NCI-H2029 treated with DMSO at 0.1 percent for 48 hours (cell line): ENCODE measurements at regions not wholly inside any gene's neighbourhood (a gene's known extent, or its start where the extent isn't known, plus 50 kb on each side); places are given as distances from the start of the nearest gene placed in this dataset.

Experiments used
- DNase-seq: peaks from one replicate; lab custom pipeline; 2025; lab: John Stamatoyannopoulos, UW

DNA sequence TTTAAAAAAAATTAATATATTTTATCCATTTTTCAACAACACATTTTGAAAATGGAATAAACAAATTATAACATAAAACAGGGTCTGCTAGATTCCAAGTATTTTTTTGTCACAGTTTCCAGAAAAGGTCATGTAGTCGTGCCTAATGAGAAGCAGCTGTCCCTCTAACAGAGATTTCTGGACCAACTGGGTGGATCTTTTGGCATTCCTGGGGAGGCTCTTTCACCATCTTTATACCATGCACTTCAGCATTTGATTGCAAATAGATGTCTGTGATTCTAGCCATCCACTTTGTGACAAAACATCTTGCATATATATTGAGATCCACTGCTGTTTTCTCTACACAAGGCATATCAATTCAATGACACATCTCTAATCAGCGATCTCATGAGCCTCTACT is 210.7 kb upstream of the LDB2 start:
- no peak for DNase-seq

GRCh38 chr4:17103231-17103630 is 204.8 kb upstream of the LDB2 start:
- no peak for DNase-seq

GRCh38 chr4:17098996-17099395 is 200.6 kb upstream of the LDB2 start:
- no peak for DNase-seq

DNA sequence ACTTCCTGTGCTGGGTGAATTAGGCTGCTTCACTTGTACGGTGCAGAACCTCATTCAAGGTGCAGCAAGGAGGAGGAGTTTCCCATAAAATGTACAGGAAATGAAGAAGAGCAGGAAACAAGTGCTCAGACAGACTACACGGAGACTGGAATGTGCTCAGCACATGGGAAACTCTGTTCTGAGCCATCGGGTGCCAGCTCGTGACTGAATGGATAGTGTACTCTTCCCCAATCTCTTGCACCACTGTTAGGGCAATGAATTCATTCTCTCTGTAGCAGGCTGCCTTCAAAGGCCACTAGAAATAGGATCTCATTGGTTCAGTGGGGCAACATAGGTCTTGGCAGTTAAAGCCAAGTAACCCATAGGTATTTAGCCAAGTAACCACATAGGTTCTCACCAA is 200.0 kb upstream of the LDB2 start:
- no peak for DNase-seq

GRCh38 chr4:17097362-17097761 is 198.9 kb upstream of the LDB2 start:
- DNase-seq, result no peak

- DNase-seq, result no peak
Observed at GRCh38 chr4:17096692-17097091, 198.2 kb upstream of the LDB2 start.

DNA sequence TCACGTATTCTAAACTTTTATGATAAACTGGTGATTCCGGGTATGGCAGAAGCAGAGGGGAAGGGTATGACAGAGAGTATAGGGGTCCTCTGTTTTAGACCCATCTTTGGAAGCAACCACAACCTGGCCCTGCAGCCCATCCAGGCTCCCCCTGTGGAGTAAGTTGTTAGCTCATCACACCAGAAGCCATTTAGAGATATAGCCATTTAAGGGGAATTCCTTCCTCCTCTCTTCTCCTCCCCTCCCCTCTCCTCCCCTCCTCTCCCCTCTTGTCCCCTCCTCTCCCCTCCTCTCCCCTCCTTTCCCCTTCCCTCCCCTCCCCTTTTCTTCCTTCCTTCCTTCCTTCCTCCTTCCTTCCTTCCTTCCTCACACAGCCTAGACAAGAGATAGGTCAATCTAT is 197.3 kb upstream of the LDB2 start:
- DNase-seq, result no peak

- DNase-seq, result no peak
Observed at GRCh38 chr4:17094876-17095210, 196.4 kb upstream of the LDB2 start.

DNA sequence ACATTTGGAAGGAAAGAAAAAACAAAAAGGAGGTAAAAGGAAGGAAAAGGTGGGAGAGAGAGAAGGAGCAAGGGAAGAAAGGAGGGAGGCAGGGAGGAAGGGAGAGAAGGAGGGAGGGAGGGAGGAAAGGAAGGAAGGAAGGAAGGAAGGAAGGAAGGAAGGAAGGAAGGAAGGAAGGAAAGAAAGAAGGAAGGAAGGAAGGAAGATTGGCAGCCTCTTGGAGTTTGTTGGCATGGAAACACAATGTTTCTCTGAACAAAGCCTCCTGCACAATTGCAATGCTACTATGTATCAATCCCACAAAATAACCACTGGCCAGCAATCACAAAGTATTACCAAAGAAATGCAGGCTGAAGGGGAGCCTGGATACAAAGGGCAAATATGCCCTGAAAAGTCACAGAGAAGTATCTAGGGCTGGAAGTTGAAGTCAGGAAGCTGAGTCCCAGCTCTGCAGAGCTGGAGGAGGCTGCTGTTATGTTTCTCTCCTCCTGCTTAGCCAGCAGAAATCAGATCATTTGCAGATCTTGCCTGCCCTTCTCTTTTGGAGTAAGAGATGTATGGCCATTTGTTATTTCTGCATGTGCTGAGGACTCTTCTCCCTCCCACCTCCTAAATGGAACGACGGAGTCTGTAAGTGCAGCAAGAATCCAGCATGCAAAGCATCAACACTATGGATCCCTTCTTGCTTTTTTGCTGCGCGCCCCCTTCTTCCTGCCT is 195.9 kb upstream of the LDB2 start:
- no peak for DNase-seq

DNA sequence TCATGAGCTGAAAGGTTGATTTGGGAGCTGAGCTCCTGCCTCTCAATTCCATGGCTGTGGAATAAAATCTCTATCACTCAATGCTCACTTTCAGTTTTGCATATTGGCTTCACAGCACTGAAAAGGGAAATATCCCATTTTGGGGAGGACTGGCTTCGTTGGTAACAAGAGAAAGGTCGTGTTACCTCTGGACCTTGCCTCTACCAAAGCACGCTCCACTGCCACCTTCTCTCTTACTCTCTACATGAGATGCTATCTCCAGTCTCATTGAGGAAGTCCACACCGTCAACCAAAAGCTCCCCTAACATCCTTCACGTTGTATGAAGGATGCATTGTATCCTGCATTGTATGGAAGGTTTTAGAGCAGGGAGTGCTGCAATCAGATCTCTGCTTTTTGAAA is 195.0 kb upstream of the LDB2 start:
- DNase-seq, result no peak

DNA sequence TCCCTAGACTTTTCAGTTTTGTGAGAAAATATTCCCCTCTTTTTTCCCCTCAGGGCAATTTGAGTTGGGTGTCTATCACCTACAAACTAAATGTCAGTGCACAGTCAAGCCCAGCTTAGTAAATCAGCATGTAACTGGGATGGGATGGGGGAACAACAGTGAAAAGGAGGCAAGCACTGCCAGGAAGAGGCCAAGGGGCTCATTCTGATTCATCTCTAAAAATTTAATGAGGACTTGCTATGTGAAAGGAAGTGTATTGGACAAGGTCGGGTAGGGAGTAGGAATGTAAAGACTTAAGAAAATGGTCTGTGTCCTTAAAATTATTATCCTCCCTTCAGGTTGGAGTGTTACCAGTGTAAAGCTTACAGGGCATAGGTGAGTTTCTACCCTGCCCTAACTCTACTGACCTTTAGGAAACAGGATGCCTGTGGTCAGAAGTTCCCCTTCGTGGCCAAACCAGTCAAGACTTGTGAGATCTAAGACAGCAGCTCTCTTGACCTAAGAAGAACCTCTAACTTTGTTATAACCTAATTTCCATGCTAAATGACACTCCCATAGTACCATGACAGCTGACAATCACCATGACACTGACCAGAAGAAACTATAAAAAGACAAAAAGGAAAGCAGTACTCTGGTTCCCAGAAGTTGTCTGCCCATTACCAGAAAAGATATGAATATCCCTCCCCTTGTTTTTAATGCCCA is 194.4 kb upstream of the LDB2 start:
- no peak for DNase-seq

DNA sequence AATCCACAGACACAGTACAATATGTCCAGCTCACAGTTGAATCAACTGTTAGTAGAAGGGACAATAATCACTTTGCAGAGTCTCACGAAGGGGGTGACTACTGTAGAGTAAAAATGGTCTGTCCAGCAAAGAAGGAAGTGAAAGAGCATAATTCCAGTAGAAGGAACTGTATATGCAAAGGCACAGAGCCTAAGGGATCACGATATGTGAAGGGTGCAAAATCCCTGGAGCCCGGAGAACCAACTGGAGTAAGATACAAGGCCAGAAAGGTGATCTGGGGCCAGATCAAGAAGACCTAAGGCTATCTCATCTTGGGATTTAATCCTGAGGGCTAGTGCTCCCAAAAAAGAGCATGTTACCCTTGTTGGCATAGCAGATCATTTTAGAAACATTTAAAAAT is 192.7 kb upstream of the LDB2 start:
- no peak for DNase-seq

DNA sequence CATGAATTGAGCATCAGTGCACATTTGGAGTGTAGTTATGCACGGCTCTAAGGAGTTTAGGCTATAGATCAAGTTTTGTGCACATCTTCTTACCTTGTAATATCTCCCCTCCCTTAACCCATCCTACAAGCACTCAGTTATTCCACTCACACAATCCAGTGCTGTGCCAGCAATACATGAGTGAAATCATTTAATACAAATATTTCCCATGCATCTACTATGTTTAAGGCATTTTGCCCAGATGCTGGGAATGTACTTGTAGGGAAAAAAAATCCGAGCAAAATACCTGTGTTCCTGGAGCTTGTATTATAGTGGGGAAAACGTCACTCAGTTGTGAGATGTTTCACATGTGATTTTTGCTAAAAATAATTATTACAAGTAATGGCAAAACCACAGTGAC is 191.6 kb upstream of the LDB2 start:
- DNase-seq, result no peak

GRCh38 chr4:17085416-17085815 is 187.0 kb upstream of the LDB2 start:
- no peak for DNase-seq

DNA sequence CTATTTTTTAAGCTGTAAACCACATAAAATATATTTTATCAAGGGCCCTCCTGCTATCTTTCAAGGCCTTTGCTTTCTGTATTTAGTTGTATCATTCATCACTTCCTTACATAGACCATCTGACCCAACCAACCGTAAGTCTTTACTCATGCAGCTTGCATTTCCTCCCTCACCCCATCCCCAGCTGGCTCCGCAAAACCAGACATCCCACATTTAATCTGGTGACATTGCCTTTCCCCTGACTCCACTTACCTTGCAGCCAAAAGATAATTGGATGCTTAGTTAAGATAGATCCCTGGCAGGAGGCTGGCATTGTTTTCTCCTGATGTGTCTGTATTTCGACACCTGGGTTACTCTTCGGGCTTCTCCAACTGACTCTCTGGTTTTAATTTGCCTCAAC is 183.7 kb upstream of the LDB2 start:
- DNase-seq, result no peak

DNA sequence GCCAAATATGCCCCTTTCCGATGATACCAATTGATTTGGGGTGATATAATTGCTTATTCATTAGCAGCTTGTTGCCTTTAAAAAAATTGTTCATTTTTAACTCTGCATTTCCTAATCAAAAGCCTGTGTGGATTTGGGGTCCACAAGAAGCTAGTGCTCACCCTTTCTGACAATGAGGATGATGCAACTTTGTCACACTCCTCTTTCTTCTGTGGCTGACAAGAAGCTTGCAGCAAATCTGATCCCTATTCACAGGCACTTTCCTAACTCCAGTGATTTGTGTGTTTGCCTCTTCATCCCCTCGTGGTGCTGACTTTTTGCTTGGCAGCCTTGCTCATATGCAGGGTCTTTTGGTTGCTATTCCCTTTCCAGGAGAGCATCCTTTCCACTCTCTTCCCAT is 182.7 kb upstream of the LDB2 start:
- no peak for DNase-seq

GRCh38 chr4:17077105-17077504 is 178.7 kb upstream of the LDB2 start:
- no peak for DNase-seq

DNA sequence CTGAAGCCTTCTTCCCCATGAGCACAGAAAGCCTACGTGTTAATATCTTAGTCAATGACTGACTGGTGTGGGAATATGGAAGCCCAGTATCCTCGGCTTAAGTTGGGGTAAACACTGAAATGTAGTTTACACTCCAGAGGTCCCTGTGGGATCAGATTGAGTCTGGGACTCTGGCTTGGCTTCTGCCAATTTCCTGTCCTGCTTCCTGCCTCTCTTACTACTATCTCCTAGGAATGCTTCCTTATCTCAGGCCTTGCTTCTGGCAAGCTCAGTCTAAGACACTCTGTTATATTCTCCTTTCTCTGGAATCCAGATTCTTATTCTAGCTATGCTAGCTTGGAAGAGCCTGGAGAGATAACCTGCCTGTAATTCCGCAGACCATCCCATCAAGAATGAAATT is 174.0 kb upstream of the LDB2 start:
- DNase-seq, result no peak

GRCh38 chr4:17068891-17069290 is 170.4 kb upstream of the LDB2 start:
- DNase-seq, result no peak

DNA sequence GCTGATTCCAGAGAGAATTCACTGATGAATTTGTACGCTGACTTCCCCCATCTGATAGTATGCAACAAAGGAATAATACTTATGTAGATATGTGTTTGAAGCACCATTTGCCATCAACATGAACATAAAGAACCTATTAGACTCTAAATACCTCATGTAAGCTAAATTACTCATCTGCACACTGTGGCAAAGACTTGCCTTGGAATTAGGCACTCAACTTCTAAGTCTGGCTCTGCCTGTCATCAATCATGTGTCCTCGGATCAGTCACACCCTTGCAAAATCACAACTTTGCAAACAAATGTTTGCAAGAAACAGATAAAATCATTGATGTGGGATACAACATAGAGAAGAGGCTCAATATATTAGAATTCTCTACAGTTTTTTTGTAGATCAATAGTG is 169.9 kb upstream of the LDB2 start:
- DNase-seq, result no peak

GRCh38 chr4:17066972-17067371 is 168.5 kb upstream of the LDB2 start:
- DNase-seq, result no peak

DNA sequence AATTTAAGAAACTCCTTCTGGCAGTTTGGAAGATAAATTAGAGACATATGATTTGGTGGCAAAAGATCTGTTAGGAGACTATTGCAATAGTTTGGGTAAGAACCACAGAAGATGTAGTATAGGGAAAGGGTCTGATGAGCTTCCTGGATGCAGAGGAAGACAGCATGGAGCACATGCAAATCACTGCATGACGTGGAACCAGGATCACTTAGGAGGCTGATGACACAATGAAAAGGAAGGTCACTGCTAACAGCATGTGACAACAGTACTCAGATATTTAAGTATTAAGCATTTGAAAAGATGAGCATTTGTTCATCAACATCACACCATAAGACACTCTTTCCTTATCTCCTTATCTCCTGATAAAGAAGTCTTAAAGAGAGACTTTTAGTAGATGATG is 167.8 kb upstream of the LDB2 start:
- no peak for DNase-seq

GRCh38 chr4:17065821-17066220 is 167.4 kb upstream of the LDB2 start:
- DNase-seq, result no peak

DNA sequence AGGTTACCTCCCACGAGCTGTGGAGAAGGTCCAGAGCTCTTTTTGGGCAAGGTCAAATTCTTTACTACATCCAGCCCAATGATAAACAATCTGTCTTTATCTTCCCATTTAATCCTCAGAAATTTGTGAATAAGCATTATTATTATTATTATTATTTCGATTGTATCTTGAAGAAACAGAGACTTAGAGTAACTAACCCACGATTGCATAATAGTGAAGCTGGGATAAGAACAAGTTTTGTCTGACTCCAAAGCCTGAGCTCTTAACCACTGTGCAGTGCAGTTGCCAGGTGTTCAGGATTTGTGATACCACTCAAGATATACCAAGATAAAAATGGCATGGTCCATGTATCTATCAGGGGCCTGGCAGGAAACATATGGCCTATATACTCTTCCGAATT is 166.5 kb upstream of the LDB2 start:
- DNase-seq, result no peak
